LNCaP clone FGC (cell line): ENCODE measurements at regions not wholly inside any gene's neighbourhood (a gene's known extent, or its start where the extent isn't known, plus 50 kb on each side); places are given as distances from the start of the nearest gene placed in this dataset.

Source experiments
- DNase-seq: peaks from one replicate; pipeline ENCODE4 v3.0.0-alpha.2; 2011; ENCODE audit warnings: low read depth
- H3K4me3 ChIP-seq: 2 replicates; pipeline ENCODE4 v1.5.1; 2011; ENCODE audit warnings: mild to moderate bottlenecking, low read depth, low read length, control low read depth
- TF ChIP-seq, protein P1 (sequence below): IDR thresholded peaks from 2 replicates; pipeline ENCODE4 v1.5.1; 2012; ENCODE audit warnings: mild to moderate bottlenecking; ENCODE audit not compliant: control insufficient read depth, insufficient read depth; ENCODE audit errors: extremely low read depth

DNA sequence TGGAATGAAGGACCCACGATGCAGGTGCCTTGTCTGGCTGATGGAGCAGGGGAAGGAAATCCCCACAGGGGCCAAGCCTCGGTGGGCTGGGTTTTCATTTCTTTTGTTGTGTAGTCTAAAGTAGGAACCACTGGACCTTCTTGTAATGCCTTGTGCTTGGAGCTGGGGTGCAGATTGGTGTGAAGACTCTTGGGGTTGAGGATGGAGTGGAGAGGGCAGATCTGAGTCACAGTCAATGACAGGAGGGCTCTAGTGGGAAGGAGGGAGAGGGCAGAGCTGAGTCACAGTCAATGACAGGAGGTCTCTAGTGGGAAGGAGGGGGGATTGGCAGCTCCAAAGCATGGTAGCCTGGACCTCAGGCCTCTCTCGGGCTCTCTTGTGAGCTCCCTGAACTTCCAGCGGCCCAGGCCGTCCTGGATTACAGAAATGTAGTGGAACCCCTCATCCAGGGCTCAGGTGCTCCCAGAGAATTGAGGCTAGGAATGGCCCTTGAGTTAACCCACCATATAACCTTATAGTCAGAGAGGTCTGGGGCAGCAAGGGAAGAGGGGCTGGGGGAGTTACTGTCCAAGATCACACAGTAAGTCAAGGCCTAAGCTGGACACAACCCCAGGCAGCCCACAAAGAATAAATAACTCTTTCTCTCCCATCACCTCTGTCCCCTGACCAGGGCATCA, 313.8 kb downstream of the MATN1 start:
- H3K4me3 ChIP-seq: no peak overlapping the region
- DNase-seq: no peak
- TF ChIP-seq, protein P1, sequence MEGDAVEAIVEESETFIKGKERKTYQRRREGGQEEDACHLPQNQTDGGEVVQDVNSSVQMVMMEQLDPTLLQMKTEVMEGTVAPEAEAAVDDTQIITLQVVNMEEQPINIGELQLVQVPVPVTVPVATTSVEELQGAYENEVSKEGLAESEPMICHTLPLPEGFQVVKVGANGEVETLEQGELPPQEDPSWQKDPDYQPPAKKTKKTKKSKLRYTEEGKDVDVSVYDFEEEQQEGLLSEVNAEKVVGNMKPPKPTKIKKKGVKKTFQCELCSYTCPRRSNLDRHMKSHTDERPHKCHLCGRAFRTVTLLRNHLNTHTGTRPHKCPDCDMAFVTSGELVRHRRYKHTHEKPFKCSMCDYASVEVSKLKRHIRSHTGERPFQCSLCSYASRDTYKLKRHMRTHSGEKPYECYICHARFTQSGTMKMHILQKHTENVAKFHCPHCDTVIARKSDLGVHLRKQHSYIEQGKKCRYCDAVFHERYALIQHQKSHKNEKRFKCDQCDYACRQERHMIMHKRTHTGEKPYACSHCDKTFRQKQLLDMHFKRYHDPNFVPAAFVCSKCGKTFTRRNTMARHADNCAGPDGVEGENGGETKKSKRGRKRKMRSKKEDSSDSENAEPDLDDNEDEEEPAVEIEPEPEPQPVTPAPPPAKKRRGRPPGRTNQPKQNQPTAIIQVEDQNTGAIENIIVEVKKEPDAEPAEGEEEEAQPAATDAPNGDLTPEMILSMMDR: no peak

DNA sequence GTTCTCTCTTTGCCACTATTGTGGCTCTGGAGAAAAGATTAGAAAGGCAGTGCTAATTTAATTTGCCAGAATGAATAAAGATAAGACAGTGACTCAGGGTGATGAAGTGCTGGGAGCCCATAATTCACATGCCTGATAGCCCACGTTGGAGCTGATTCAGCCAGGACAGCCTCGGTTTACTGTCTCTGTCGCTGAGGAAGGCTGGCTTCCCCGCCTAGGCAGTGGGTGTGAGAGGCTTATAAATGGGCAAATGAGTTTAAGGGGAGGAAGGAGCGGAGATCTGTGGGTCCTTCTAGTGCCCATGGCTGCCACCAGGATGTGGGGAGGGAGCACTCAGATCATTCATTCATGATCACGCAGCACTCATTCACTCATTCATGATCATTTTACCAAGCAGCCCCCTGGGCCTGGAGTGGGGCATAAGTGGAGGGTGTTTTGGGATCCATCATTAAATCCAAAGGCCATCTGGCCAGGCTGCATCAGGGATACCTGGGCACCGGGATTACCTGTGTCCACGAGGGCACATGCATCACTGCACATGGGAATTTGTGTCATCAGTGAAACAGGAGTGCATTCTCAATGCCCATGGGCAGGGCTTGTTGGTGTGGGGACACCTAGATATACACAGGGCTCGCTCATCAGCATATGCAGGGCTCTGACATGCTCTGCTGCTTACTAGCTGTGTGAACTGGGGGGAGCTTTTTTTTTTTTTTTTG, 315.4 kb downstream of the MATN1 start:
- no peak for DNase-seq
- TF ChIP-seq, protein P1: no peak

DNA sequence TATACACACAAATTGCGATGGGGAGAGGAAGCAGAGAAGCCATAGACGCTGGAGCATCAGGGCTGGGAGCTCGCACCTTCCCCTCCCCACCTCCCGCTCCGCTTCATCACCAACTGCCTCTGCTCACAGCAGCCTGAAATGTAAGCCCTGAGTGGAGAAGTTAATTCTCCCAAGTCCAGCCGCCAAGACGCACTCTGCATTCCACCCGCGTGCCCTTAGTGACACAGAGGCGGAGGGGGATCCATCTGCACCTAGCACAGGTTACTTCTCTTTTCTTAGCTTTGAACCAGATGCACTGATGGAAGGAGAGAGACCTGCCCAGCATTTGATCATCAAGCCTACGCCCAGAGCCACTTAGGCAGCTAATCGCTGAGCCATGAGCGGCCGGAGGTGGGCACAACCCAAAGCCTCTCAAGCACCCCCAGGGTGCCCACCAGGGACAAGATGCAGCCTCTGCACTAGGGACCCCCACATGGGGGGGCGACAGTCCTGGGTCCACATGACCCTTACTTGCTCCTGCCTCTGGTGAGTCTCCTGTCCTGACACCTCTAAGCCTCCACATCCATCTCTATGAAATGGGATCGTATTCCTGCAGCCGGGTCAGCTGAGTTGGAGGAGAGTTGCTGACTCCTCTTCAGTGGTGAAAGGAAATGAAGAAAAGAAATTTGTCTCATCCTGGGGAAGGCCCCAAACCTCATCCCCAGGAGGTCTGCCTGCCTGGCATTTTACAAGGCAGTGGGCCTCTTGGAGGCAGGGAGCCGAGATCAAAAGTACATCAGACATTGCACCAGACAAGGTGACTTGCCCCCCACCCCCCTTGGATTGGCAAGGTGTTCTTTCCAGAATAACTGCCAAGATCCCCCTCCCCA, 316.2 kb downstream of the MATN1 start:
- DNase-seq: no peak
- H3K4me3 ChIP-seq: no peak overlapping the region
- TF ChIP-seq, protein P1: no peak

More for the DNA sequence above, 315.4 kb downstream of the MATN1 start:
- H3K4me3 ChIP-seq: no peak overlapping the region

- TF ChIP-seq, protein P1: no peak
- no peak overlapping the region for H3K4me3 ChIP-seq
- DNase-seq: no peak
These were observed 317.7 kb downstream of the MATN1 start for GRCh38 chr1:30405631-30406212.

DNA sequence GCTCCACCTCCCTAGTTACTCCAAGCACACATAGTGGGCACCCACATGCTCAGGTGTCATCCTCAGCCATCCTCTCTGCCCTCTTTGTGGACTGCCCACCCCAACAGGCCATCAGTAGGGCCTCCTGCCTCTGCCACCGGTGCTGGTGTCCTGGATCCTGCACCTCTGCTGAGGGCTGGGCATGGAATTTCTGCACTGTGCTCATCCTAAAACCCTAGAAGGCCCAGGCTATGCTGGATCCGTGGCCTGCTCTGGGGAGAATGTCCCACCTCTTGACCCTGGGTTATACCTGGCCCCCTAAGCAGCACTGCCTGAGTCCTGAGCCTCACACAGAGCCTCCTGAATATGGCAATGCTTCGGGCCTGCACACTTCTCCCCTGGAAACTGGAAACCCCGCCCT, 318.3 kb downstream of the MATN1 start:
- TF ChIP-seq, protein P1: no peak
- H3K4me3 ChIP-seq: no peak overlapping the region
- DNase-seq: no peak

DNA sequence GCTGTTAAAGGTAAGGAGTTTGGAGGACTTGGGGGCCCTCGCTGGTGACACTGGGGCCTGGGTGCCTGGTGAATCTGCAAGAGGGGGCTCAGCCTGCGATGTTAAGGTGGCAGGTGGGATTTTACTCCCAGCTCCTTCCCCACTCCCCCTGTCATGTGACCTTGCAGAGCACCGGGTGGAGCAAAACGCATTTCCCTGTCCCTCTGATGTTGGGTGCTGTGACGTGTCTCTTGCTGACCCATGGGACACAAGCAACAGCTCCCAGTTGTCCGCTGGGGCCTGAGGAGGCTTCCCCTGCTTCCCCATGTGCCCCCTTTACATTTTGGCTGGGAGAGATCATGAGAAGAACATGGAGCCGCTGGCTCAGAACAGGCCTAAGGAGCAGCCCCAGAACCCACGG, 319.0 kb downstream of the MATN1 start:
- DNase-seq: no peak
- TF ChIP-seq, protein P1: no peak

More for the DNA sequence above, 319.0 kb downstream of the MATN1 start:
- H3K4me3 ChIP-seq: no peak overlapping the region
